A673 (cell line): ENCODE measurements at regions not wholly inside any gene's neighbourhood (a gene's known extent, or its start where the extent isn't known, plus 50 kb on each side); places are given as distances from the start of the nearest gene placed in this dataset.

Experiments
- EZH2 ChIP-seq: fragments of 200-600 bp; sonication (generic); IDR thresholded peaks from 2 replicates; pipeline ENCODE4 v1.6.1; 2017; ENCODE audit warnings: borderline replicate concordance, low read depth, mild to moderate bottlenecking, mixed read lengths, antibody characterized with exemption, low read length; ENCODE audit not compliant: poor library complexity, severe bottlenecking
- TF ChIP-seq, protein P1 (sequence below): fragments of 300-800, 200-600 bp; sonication (generic); conservative IDR thresholded peaks from 2 replicates; pipeline ENCODE4 v1.5.1; 2017; ENCODE audit warnings: low read depth, mild to moderate bottlenecking, antibody characterized with exemption, low read length, moderate library complexity, mixed read lengths

DNA sequence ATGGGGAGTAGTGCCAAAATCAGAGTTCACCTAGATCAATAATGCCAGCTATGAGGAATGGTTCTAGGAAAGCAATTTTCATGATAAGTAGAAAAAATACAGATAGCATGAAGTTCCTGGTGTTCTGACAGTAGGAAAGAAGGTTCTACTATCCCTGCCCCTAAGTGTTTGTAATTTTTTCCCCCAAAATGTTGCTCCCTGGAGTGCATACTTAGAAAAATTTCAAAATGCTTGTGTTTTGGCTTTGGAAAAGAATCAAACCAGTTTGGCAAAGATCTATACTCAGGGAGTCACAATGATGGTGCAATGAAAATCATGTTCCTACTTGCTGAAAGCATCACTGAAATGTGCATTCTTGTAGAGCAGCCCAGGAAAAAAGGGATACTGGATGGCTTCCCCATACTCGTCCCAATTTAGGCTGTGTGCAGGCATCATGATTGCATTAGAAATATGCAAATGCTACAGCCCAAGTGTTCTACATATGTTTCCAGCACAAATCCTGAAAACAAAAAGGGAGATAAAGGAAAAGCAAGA is 74.7 kb downstream of the LPAR4 start:
- TF ChIP-seq, protein P1, sequence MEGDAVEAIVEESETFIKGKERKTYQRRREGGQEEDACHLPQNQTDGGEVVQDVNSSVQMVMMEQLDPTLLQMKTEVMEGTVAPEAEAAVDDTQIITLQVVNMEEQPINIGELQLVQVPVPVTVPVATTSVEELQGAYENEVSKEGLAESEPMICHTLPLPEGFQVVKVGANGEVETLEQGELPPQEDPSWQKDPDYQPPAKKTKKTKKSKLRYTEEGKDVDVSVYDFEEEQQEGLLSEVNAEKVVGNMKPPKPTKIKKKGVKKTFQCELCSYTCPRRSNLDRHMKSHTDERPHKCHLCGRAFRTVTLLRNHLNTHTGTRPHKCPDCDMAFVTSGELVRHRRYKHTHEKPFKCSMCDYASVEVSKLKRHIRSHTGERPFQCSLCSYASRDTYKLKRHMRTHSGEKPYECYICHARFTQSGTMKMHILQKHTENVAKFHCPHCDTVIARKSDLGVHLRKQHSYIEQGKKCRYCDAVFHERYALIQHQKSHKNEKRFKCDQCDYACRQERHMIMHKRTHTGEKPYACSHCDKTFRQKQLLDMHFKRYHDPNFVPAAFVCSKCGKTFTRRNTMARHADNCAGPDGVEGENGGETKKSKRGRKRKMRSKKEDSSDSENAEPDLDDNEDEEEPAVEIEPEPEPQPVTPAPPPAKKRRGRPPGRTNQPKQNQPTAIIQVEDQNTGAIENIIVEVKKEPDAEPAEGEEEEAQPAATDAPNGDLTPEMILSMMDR: no peak
- no peak for TF ChIP-seq EZH2
